Kidney epithelial cell (primary cell): ENCODE measurements at regions not wholly inside any gene's neighbourhood (a gene's known extent, or its start where the extent isn't known, plus 50 kb on each side); places are given as distances from the start of the nearest gene placed in this dataset.

Experiments
- DNase-seq: peaks from one replicate; pipeline ENCODE4 v3.0.0-alpha.2; 2010; ENCODE audit warnings: low read depth
- H3K27me3 ChIP-seq: 2 replicates; pipeline ENCODE4 v1.6.0; 2011; ENCODE audit warnings: low read length; ENCODE audit not compliant: control insufficient read depth, insufficient read depth
- H3K36me3 ChIP-seq: 2 replicates; pipeline ENCODE4 v1.5.1; 2011; ENCODE audit warnings: low read length; ENCODE audit not compliant: control insufficient read depth, insufficient read depth
- H3K4me3 ChIP-seq: 2 replicates; pipeline ENCODE4 v1.5.1; 2011; ENCODE audit warnings: low read depth, mild to moderate bottlenecking, control low read depth, low read length
- TF ChIP-seq, protein P1 (sequence below): IDR thresholded peaks from 2 replicates; pipeline ENCODE4 v1.5.1; 2011; ENCODE audit warnings: mild to moderate bottlenecking, moderate library complexity, low read length, control low read depth, inconsistent platforms; ENCODE audit not compliant: insufficient read depth, poor library complexity, severe bottlenecking

DNA sequence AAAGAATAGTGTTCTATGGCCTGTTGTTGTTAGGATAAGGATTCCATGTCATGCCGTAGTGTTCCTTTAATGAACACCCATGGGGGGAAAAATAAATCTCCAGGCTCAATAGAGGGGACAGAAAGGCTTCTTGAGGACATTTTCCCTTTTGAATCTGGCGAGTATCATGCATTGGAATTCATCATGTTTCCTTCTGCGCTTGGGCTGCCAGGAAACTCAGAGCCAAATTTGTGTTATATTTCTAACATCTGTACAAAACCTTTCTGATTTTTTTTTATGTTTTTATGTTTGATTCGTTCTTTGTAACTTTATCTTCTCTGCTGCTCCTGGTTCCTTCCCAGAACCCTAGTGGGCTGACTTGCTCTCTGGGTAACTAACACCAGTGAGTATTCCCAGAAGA, 1163.3 kb downstream of the VRK1 start:
- H3K36me3 ChIP-seq = no peaks in the 10 kb centered on the region
- H3K4me3 ChIP-seq = no peak overlapping the region
- DNase-seq = no peak
- no peaks in the 10 kb centered on the region for H3K27me3 ChIP-seq
- TF ChIP-seq, protein P1, sequence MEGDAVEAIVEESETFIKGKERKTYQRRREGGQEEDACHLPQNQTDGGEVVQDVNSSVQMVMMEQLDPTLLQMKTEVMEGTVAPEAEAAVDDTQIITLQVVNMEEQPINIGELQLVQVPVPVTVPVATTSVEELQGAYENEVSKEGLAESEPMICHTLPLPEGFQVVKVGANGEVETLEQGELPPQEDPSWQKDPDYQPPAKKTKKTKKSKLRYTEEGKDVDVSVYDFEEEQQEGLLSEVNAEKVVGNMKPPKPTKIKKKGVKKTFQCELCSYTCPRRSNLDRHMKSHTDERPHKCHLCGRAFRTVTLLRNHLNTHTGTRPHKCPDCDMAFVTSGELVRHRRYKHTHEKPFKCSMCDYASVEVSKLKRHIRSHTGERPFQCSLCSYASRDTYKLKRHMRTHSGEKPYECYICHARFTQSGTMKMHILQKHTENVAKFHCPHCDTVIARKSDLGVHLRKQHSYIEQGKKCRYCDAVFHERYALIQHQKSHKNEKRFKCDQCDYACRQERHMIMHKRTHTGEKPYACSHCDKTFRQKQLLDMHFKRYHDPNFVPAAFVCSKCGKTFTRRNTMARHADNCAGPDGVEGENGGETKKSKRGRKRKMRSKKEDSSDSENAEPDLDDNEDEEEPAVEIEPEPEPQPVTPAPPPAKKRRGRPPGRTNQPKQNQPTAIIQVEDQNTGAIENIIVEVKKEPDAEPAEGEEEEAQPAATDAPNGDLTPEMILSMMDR = no peak

DNA sequence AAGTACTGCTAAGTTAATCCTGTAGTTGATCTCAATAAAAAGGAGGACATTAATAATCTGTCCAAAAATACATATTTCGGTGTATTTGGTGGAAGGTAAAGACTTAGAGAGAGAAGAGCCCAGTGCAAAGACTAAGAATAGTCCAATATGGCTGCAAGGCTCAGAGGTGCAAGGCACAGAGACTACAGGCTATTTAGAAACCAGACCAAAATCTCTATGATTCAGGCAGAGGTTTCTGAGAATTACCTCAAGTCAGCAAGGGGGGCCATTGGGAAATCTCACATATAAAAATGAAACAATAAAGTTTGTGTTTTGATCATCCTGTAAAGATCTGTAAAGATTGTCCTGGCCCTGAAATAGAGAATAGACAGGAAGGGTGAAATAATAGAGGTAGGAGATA, 1173.0 kb downstream of the VRK1 start:
- no peaks in the 10 kb centered on the region for H3K27me3 ChIP-seq
- H3K4me3 ChIP-seq = no peak overlapping the region
- TF ChIP-seq, protein P1 = no peak
- H3K36me3 ChIP-seq = no peaks in the 10 kb centered on the region
- no peak for DNase-seq

DNA sequence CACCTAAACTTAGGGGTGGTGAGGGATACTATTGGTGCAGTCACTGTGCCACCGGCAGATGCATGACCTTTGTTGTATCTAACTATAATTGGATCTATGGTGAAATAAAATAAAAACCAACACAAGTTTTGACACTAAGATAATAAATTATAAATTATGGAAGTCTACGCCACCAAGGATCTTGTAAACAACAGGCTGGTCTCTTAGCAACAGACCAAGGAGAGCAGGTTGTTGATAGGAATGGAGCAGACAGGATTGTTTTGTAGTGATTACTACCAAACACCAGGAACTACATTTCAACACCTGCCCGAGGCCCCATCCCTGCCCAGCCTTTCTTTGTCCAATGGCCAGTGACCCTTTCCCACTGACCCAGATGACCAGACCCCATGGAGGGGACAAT, 1178.0 kb downstream of the VRK1 start:
- no peaks in the 10 kb centered on the region for H3K27me3 ChIP-seq
- TF ChIP-seq, protein P1 = no peak
- no peak for DNase-seq

DNA sequence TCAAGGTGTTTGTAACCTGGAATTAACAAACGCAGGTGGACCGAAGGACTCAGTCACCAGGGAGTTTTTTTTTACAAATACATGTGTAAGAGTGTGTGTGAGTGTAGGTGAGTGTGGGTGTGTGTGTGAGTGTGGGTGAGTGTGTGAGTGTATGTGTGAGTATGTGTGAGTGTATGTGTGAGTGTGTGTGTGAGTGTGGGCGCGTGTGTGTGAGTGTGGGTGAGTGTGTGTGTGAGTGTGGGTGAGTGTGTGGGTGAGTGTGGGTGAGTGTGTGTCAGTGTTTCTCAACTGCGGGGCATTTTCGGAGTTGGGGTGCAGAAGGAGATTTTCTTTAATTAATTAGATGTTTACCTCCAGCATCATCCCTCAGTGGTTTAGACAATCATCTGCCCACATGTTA, 1178.8 kb downstream of the VRK1 start:
- H3K27me3 ChIP-seq = no peaks in the 10 kb centered on the region
- no peak for DNase-seq
- no peak overlapping the region for H3K4me3 ChIP-seq
- H3K36me3 ChIP-seq = no peaks in the 10 kb centered on the region
- TF ChIP-seq, protein P1 = no peak

More for the DNA sequence above, 1178.0 kb downstream of the VRK1 start:
- Histone ChIP-seq H3K36me3 (no peaks in the 10 kb centered on the region), H3K4me3 (no peak overlapping the region)

DNA sequence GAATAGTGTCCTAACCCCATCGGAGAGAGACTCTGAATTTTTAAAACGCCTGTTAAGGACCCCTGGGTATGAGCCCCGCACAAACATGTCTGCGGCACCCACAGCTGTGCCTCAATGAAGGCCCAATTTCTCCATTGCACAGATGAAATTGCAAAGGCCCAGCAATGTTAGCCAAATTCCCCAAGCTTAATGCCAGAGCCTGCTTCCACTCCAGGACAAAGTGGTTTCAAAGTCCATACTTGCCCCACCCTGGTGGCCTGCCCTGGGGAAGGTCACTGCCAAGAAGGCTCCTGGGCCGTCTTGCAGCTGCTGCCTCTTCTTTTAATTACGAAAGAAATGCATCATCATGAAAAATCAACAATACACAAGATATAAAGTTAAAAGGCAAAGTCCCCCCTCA, 1179.7 kb downstream of the VRK1 start:
- no peak overlapping the region for H3K4me3 ChIP-seq
- TF ChIP-seq, protein P1 = no peak

DNA sequence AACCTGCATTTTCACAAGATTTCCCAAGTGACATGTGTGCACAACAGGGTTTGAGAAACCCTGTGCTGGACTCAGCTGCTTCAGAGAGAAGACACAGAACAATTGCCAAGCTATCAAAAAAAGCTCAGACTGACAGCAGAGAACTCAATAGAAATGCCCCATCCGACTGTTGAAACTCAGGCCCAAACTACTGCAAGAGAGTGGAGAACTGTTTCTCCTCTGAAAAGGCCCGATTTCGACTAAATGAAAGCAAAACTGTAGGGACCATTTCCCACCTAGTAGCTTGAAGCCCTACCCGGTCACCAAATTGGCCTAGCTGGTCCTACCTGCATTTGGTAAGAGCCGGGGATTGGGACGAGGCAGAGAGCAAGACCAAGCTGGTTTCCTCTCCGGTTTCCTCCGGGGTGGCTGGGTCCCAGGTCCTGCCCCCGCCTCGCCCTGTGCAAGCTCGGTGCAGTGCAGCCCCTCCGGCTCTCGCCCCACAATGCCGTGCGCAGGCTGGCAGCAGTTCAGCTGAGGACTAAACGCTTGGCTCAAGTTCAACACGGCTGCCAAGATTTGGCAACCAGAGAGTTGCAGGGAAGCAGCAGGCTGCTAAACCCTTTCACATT, 1180.6 kb downstream of the VRK1 start:
- Histone ChIP-seq H3K36me3 (no peaks in the 10 kb centered on the region), H3K27me3 (no peaks in the 10 kb centered on the region), H3K4me3 (no peak overlapping the region)
- no peak for DNase-seq
- TF ChIP-seq, protein P1 = no peak

More for the DNA sequence above, 1179.7 kb downstream of the VRK1 start:
- no peak for DNase-seq
- Histone ChIP-seq H3K36me3 (no peaks in the 10 kb centered on the region), H3K27me3 (no peaks in the 10 kb centered on the region)
